HFF-Myc (cell line): ENCODE measurements at regions not wholly inside any gene's neighbourhood (a gene's known extent, or its start where the extent isn't known, plus 50 kb on each side); places are given as distances from the start of the nearest gene placed in this dataset.

Source experiments
- DNase-seq: peaks from one replicate; pipeline ENCODE4 v3.0.0-alpha.2; 2011; ENCODE audit warnings: low read depth; ENCODE audit errors: extremely low read depth
- H3K4me3 ChIP-seq: replicated peaks from 2 replicates; pipeline ENCODE4 v1.5.1; 2011; ENCODE audit warnings: low read depth, mild to moderate bottlenecking, control low read depth, low read length
- TF ChIP-seq, protein P1 (sequence below): IDR thresholded peaks from 2 replicates; pipeline ENCODE4 v1.5.1; 2012; ENCODE audit warnings: mild to moderate bottlenecking, low read depth, low read length, control low read depth; ENCODE audit errors: missing control alignments

DNA sequence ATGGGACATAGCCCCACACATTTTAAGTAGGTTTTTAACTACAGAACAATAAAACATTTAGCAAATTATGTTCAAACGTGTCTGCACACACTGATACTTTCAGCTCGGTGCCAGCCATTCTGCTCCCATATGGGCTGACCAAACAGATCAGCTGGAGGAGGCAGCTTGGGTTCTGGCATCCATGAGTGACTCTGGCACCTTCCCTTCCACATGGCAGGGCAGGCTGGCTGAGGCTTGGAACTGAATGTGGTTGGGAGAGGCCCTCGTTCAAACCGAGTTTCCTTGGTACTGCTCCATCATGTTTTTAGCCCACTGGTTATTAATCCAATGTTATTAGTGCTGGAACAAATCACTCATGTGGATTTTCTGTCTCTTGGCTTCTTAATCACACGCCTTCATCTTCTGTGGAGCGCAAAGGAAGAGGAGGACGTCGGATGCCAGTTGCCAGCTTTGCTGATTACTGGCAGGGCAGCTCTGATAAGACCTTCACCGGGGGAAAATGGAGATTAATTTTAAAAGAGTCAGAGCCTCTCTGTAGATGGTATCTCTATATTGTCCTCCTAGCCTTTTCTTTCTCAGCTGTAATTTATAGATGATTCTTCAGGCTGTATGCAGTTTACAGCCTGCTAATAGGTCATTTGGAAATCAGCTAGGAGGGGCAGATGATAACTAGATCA is 93.1 kb upstream of the TIAM2 start:
- TF ChIP-seq, protein P1, sequence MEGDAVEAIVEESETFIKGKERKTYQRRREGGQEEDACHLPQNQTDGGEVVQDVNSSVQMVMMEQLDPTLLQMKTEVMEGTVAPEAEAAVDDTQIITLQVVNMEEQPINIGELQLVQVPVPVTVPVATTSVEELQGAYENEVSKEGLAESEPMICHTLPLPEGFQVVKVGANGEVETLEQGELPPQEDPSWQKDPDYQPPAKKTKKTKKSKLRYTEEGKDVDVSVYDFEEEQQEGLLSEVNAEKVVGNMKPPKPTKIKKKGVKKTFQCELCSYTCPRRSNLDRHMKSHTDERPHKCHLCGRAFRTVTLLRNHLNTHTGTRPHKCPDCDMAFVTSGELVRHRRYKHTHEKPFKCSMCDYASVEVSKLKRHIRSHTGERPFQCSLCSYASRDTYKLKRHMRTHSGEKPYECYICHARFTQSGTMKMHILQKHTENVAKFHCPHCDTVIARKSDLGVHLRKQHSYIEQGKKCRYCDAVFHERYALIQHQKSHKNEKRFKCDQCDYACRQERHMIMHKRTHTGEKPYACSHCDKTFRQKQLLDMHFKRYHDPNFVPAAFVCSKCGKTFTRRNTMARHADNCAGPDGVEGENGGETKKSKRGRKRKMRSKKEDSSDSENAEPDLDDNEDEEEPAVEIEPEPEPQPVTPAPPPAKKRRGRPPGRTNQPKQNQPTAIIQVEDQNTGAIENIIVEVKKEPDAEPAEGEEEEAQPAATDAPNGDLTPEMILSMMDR, result no peak
- no peak overlapping the region for H3K4me3 ChIP-seq
- no peak for DNase-seq

DNA sequence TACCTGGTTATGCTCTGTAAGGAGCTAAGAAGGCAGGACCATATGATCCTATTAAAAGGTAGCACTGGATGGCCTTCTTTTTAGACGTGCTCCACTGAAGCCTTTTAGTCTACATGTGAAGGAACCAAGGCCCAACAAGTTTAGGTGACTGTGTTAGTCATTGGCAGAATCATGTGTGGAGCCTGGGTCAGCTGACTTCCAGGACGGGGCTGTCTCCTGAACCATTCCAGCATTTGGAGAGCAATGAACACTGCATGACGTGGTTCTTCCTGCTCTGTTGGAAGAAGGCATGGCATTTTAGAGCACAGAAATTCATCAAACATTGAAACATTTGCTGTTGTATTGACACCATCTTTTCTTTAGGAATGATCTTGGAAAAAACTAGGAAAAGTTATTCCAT is 87.8 kb upstream of the TIAM2 start:
- H3K4me3 ChIP-seq, result no peak overlapping the region
- DNase-seq, result no peak
- TF ChIP-seq, protein P1, result no peak

DNA sequence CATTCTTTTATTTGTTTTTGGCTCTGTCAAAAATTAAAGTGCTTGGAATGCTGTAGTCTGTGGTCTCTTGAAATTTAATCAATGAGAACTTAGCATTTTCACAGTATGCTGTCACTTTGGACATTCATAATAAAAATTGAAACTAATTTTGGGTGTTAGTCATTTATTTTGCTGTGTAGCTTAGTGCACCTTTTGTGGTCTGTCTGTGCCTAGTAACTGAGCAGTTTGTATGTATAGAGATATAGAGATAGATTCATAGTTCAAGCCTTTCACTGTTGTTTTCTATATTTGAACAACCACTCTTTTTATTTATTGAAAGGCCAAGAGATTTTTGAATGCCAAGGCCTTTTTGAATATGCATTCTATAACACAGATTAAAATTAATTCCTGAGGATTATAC is 86.4 kb upstream of the TIAM2 start:
- DNase-seq, result no peak
- no peak overlapping the region for H3K4me3 ChIP-seq
- TF ChIP-seq, protein P1, result no peak

DNA sequence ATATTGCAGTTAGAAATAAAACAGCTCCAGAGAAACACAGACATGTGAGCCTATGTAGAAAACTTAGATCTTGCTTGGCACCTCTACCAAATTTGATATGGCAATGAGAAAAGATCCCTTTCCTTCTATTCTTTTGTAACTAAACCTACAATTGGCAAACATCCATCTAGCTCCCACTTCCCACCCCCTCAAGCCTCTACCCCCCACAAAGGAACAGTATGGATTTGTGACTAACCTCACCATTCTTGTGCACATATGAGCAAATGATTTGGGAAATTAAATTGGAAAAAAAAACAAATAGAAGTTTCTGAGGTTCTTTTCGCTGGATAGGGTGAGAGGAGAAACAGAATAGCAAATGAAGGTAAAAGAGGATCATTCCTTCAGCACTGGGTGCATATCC is 85.8 kb upstream of the TIAM2 start:
- TF ChIP-seq, protein P1, result no peak
- no peak for DNase-seq
- H3K4me3 ChIP-seq, result no peak overlapping the region

DNA sequence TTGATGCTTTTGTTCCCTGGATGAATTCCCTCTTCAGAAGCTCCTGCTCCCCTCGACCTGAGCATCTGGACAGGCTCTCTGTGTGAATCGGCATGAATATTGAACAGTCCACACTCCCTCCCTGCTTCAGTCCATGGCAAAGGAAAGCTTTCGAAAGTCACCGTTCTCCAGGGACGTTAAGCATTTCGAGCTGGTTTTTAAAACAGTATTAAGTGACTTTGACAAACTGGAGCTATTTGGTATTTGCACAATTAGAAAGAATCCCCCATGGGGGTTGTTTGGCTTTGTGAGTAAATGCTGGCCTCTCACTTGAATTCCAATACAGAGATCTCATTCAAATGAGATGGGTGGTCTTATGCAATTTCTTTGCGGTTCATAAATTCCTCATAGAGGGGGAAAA is 85.3 kb upstream of the TIAM2 start:
- TF ChIP-seq, protein P1, result no peak
- H3K4me3 ChIP-seq, result no peak overlapping the region

DNA sequence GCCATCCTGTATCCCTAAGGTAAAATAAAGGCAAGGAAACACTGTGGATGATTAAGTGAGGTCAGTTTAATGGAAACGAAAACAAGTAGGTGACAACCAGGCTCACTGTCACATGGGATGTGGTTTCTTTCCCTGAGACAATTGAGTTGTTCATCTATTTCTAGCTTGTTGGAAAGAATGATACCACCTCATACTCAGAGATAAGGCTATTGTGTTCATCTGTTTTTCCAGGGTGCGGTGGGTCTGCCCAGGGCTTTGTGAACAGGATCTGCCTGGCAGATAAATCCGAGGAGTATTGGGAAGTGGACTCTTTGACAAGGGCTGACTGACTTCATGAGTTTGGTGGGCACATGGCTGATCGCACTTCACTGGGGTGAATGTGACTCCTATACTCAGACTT is 80.8 kb upstream of the TIAM2 start:
- no peak overlapping the region for H3K4me3 ChIP-seq
- no peak for DNase-seq
- TF ChIP-seq, protein P1, result no peak

More for the DNA sequence above, 85.3 kb upstream of the TIAM2 start:
- DNase-seq, result no peak

DNA sequence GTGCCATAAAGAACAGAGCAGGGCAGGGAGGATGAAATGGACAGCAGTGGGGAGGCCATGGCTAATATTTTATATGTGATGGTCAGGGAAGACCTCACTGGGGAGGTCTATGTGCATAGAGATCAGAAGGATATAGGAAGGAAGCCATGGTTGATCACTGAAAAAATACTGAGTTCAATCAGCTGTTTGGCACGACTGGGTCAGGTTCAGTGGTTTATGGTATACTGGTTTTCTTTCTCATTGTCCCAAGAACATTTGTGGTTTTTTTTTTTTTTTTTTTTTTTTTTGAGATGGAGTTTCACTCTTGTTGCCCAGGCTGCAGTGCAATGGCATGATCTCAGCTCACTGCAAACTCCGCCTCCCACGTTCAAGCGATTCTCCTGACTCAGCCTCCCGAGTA is 78.3 kb upstream of the TIAM2 start:
- no peak overlapping the region for H3K4me3 ChIP-seq
- TF ChIP-seq, protein P1, result no peak
- no peak for DNase-seq
